Cardiac fibroblast (primary cell): ENCODE measurements at regions not wholly inside any gene's neighbourhood (a gene's known extent, or its start where the extent isn't known, plus 50 kb on each side); places are given as distances from the start of the nearest gene placed in this dataset.
A peak's percentile ranks its signal among the peaks of the same experiment; 100 is the strongest.

Source experiments
- DNase-seq, 2 donors: peaks; one replicate each; pipeline versions ENCODE4 v3.0.0 to v3.0.0-alpha.2; 2010; ENCODE audit warnings: low read depth in 2 of 2
- H3K4me3 ChIP-seq, 2 donors: replicated peaks in 1 of 2; 1 replicate in 1 of 2; 2 replicates in 1 of 2; pipeline ENCODE4 v1.5.1; 2011; ENCODE audit warnings: low read depth in 2 of 2, low read length in 2 of 2, mild to moderate bottlenecking in 2 of 2, moderate library complexity in 1 of 2
- CTCF ChIP-seq: IDR thresholded peaks from one replicate; pipeline ENCODE4 v1.5.1; 2011; ENCODE audit warnings: low read depth, mild to moderate bottlenecking, low read length, inconsistent platforms

GRCh38 chr4:125979950-125980349, 665.2 kb downstream of the FAT4 start:
- no peak overlapping the region for H3K4me3 ChIP-seq
- TF ChIP-seq CTCF: no peak
- no peak for DNase-seq

- no peak for DNase-seq
- TF ChIP-seq CTCF: no peak
- no peak overlapping the region for H3K4me3 ChIP-seq
These were observed 668.4 kb downstream of the FAT4 start for GRCh38 chr4:125983168-125983567.

GRCh38 chr4:125985856-125986255, 671.1 kb downstream of the FAT4 start:
- DNase-seq: peak in 1 of 2 donors; percentile 1
- TF ChIP-seq CTCF: no peak
- no peak overlapping the region for H3K4me3 ChIP-seq

DNA sequence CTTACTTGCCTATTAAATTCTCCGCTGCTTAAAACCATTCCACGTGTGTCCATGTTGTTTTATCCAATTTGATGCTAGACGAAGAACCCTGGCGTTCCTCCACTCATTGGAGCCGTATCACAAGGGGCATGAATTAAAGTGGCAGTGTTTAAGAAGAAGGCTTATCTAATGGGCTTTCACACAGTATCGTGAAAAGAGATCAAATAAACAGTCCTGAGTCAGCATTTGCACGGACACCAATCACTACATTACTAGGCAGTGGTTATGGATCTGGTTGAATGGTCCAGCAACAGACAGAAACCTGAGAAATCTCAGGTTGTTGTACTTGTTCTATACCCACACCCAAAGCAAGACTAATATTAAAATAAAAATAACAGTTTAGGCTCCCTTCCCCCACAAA, 671.6 kb downstream of the FAT4 start:
- no peak for TF ChIP-seq CTCF
- DNase-seq: no peak
- no peak overlapping the region for H3K4me3 ChIP-seq

GRCh38 chr4:125988464-125988863, 673.7 kb downstream of the FAT4 start:
- DNase-seq: no peak
- no peak overlapping the region for H3K4me3 ChIP-seq
- no peak for TF ChIP-seq CTCF

DNA sequence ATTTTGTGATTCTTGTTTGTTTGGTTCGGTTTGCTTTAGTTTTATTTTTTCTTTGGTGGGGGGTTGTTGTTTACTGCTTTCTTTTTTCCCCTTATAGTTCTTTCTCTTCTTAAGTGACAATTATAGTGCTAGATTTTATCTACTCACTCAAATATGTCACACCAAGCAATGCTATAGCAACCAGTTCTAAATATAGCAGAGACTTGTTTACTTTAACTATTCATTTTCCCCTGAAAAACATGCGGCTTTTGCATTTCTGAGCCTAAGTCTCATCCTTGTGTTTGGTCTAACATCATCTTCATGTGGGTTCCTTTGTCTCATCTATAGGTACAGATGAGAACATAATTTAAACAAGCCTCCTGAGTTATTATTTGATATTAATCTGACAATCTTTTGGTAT, 676.6 kb downstream of the FAT4 start:
- TF ChIP-seq CTCF: no peak
- H3K4me3 ChIP-seq: no peak overlapping the region
- DNase-seq: no peak

GRCh38 chr4:125992891-125993290, 678.1 kb downstream of the FAT4 start:
- TF ChIP-seq CTCF: no peak
- H3K4me3 ChIP-seq: no peak overlapping the region
- DNase-seq: no peak
